OCI-LY7 (cell line): ENCODE measurements at regions not wholly inside any gene's neighbourhood (a gene's known extent, or its start where the extent isn't known, plus 50 kb on each side); places are given as distances from the start of the nearest gene placed in this dataset.

Experiments
- BruUV-seq: library from RNA; stranded (reverse); fragments of 400-500 nt; replicated peaks from 2 replicates; lab custom pipeline; 2021; lab: Mats Ljungman, UMichigan
- CTCF ChIA-PET: fragments of 300-600 bp; sonication (Branson Sonifier 250); formaldehyde crosslinking; loops from one replicate; lab custom pipeline; 2022; ENCODE audit warnings: antibody characterized with exemption; ENCODE audit not compliant: unreplicated experiment; lab: Charles Lee
- POLR2A ChIA-PET: fragments of 300-600 bp; sonication (Branson Sonifier 250); formaldehyde crosslinking; loops from one replicate; lab custom pipeline; 2022; ENCODE audit warnings: antibody characterized with exemption; lab: Charles Lee
- DNase-seq: peaks from one replicate; pipeline ENCODE4 v3.0.0-alpha.2; 2015; ENCODE audit warnings: low spot score
- H2AFZ ChIP-seq: fragments of 200-600 bp; sonication (generic), shearing (Covaris generic); 2 replicates; pipeline ENCODE4 v1.6.1; 2014; ENCODE audit warnings: mild to moderate bottlenecking, antibody characterized with exemption, low read length, moderate library complexity
- H3K27ac ChIP-seq: fragments of 200-600 bp; sonication (generic); 2 replicates; pipeline ENCODE4 v1.5.1; 2014; ENCODE audit warnings: mixed run types, low read depth, mild to moderate bottlenecking, moderate library complexity, low read length, inconsistent platforms; ENCODE audit not compliant: poor library complexity, severe bottlenecking
- H3K36me3 ChIP-seq: fragments of 200-600 bp; sonication (generic); 2 replicates; pipeline ENCODE4 v1.6.1; 2014; ENCODE audit warnings: mild to moderate bottlenecking, antibody characterized with exemption, low read length, moderate library complexity, mixed read lengths; ENCODE audit not compliant: insufficient read depth
- H3K4me1 ChIP-seq: fragments of 200-600 bp; sonication (generic); 2 replicates; pipeline ENCODE4 v1.5.1; 2014; ENCODE audit warnings: mild to moderate bottlenecking, low read length; ENCODE audit not compliant: insufficient read depth, poor library complexity, severe bottlenecking
- H3K4me2 ChIP-seq: fragments of 200-600 bp; sonication (generic); 2 replicates; pipeline ENCODE4 v1.6.1; 2014; ENCODE audit warnings: mild to moderate bottlenecking, low read length
- H3K4me3 ChIP-seq: fragments of 200-600 bp; sonication (generic); 2 replicates; pipeline ENCODE4 v1.5.1; 2014; ENCODE audit warnings: mild to moderate bottlenecking, low read depth, low read length; ENCODE audit not compliant: poor library complexity, severe bottlenecking
- H3K79me2 ChIP-seq: fragments of 200-600 bp; sonication (generic); 2 replicates; pipeline ENCODE4 v1.6.1; 2016; ENCODE audit warnings: low read depth, mild to moderate bottlenecking, low read length, moderate library complexity, mixed read lengths; ENCODE audit not compliant: insufficient read depth
- H3K9me2 ChIP-seq: fragments of 200-600 bp; sonication (generic); 2 replicates; pipeline ENCODE4 v1.6.1; 2016; ENCODE audit warnings: mild to moderate bottlenecking, low read length, mixed read lengths; ENCODE audit not compliant: insufficient read depth
- H3K9me3 ChIP-seq: fragments of 200-600 bp; sonication (generic); 2 replicates; pipeline ENCODE4 v1.6.1; 2014; ENCODE audit warnings: mild to moderate bottlenecking, mixed run types, low read length, mixed read lengths
- H4K20me1 ChIP-seq: fragments of 200-600 bp; sonication (generic); 2 replicates; pipeline ENCODE4 v1.6.1; 2014; ENCODE audit warnings: mild to moderate bottlenecking, antibody characterized with exemption, low read length, moderate library complexity, mixed read lengths; ENCODE audit not compliant: insufficient read depth
- EZH2phosphoT487 ChIP-seq: fragments of 200-600 bp; sonication (generic); IDR thresholded peaks from 2 replicates; pipeline ENCODE4 v1.6.1; 2018; ENCODE audit warnings: low read depth, borderline replicate concordance, mild to moderate bottlenecking, mixed run types, antibody characterized with exemption, low read length, moderate library complexity, mixed read lengths
- intact Hi-C: fragments of 100-400 bp; cut with micrococcal nuclease; formaldehyde crosslinking; loops from one replicate; pipeline ENCODE4 v1.10.0; 2022; ENCODE audit not compliant: unreplicated experiment
- TF ChIP-seq, protein P1 (sequence below): fragments of 200-600 bp; sonication (generic); conservative IDR thresholded peaks from 2 replicates; pipeline ENCODE4 v1.5.1; 2014; ENCODE audit warnings: mild to moderate bottlenecking, antibody characterized with exemption, low read length, moderate library complexity, mixed read lengths

DNA sequence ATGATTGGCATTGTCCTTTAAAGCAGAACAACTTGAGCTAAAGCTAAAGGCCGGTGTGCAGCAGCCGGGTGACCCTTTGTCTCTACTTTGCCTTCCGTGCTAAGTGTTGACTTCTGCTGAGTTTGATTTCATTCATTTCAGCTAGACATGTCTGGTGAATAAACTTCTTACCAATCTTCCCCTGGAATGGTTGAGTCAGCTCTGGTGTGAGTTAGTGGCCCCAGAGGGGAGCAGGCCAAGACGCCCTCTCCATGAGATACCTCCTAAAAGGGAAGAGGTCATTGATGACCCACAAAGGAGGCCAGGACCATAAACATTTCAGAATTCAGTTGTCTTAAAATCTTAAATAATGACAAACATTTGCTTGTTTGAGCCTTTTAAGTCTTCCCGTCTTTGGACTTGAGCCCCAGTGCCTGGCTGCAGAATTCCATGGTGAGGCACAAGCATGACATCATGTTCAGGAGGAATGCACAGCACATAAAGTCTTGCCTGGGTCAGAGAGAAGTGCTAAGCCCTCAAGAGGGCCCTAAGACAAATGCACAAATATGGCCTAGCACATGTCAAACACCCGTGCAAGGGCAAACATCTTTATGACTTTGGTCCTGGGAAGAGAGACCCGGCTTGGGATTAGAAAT, 96.3 kb upstream of the NEDD9 start:
- no peak for DNase-seq
- no peaks in the 10 kb centered on the region for H4K20me1 ChIP-seq
- no peak overlapping the region for H3K27ac ChIP-seq
- H3K4me1 ChIP-seq = peaks cover 27% of the 10 kb centered on the region
- no TSS peak for BruUV-seq
- no peaks in the 10 kb centered on the region for H3K36me3 ChIP-seq
- H3K9me2 ChIP-seq = no peaks in the 10 kb centered on the region
- no peaks in the 10 kb centered on the region for H3K79me2 ChIP-seq
- CTCF ChIA-PET = no interaction called here
- H3K9me3 ChIP-seq = no peaks in the 10 kb centered on the region
- no peak overlapping the region for H3K4me2 ChIP-seq
- H2AFZ ChIP-seq = no peak overlapping the region
- no peak overlapping the region for H3K4me3 ChIP-seq
- no peak for TF ChIP-seq EZH2phosphoT487
- POLR2A ChIA-PET = interaction anchor here (1.7 kb wide), 1 partner anchor 18 kb away, joined by 6 read pairs; no protein-coding TSS in a partner anchor
- intact Hi-C loops = no loop called here

DNA sequence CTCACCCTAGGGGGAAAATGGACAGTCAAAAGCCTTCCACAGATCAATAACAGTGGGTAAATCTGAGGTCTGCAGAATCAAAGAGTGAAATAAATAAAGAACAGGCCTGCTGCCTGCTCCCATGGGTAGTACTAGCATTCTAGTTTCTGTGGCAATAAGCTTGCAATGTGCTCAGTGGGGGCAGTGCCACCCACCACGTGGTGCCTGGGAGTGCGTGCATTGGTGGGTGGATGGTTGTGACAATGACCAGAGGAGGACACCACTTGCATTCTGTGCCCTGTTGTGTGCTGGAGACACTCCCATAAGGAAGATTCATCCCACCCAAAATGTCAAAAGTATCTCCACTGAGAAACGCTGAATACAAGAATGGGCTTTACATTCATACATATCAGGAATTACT, 95.5 kb upstream of the NEDD9 start:
- Histone ChIP-seq H3K79me2 (no peaks in the 10 kb centered on the region), H4K20me1 (no peaks in the 10 kb centered on the region), H3K36me3 (no peaks in the 10 kb centered on the region), H3K4me1 (peaks cover 19% of the 10 kb centered on the region), H2AFZ (no peak overlapping the region), H3K9me2 (no peaks in the 10 kb centered on the region), H3K9me3 (no peaks in the 10 kb centered on the region), H3K4me2 (no peak overlapping the region), H3K27ac (no peak overlapping the region), H3K4me3 (no peak overlapping the region)
- ChIA-PET CTCF (interaction anchor here (0.6 kb wide), 1 partner anchor 35 kb away, joined by 3 read pairs; no protein-coding TSS in a partner anchor), POLR2A (interaction anchor here (0.6 kb wide), 1 partner anchor 194 kb away, joined by 3 read pairs; no protein-coding TSS in a partner anchor)
- no peak for TF ChIP-seq EZH2phosphoT487
- TF ChIP-seq, protein P1, sequence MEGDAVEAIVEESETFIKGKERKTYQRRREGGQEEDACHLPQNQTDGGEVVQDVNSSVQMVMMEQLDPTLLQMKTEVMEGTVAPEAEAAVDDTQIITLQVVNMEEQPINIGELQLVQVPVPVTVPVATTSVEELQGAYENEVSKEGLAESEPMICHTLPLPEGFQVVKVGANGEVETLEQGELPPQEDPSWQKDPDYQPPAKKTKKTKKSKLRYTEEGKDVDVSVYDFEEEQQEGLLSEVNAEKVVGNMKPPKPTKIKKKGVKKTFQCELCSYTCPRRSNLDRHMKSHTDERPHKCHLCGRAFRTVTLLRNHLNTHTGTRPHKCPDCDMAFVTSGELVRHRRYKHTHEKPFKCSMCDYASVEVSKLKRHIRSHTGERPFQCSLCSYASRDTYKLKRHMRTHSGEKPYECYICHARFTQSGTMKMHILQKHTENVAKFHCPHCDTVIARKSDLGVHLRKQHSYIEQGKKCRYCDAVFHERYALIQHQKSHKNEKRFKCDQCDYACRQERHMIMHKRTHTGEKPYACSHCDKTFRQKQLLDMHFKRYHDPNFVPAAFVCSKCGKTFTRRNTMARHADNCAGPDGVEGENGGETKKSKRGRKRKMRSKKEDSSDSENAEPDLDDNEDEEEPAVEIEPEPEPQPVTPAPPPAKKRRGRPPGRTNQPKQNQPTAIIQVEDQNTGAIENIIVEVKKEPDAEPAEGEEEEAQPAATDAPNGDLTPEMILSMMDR = no peak
- DNase-seq = no peak
- BruUV-seq = no TSS peak
- intact Hi-C loops = no loop called here

DNA sequence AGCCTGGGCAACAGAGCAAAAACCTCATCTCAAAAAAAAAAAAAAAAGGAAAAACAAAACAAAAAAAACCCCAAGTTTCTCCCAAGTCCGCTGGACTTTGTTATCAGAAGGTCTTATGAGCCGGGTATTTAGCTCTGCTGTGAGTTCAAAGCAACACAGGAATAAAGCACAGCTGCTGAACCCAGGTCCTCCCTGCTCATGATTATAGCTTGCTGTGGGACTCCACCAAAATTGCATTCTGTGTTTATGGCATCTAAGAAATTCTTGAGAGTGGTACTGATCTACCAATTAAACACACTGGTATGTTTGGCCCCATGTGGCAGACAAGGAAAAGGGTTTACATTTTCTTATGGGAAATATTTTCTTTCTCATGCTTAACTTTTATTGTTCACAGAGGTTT, 93.6 kb upstream of the NEDD9 start:
- no peaks in the 10 kb centered on the region for H3K36me3 ChIP-seq
- peaks cover 10% of the 10 kb centered on the region for H3K4me1 ChIP-seq
- no peak for DNase-seq
- no TSS peak for BruUV-seq
- POLR2A ChIA-PET = interaction anchor here (0.7 to 1.1 kb wide), 2 partner anchors 21 to 148 kb away, joined by 3 read pairs; no protein-coding TSS in a partner anchor
- H2AFZ ChIP-seq = no peak overlapping the region
- H3K27ac ChIP-seq = no peak overlapping the region
- H4K20me1 ChIP-seq = no peaks in the 10 kb centered on the region
- intact Hi-C loops = no loop called here
- no peak for TF ChIP-seq EZH2phosphoT487
- TF ChIP-seq, protein P1 = no peak
- H3K4me2 ChIP-seq = no peak overlapping the region
- H3K79me2 ChIP-seq = no peaks in the 10 kb centered on the region
- H3K9me3 ChIP-seq = no peaks in the 10 kb centered on the region
- CTCF ChIA-PET = no interaction called here
- no peak overlapping the region for H3K4me3 ChIP-seq
- no peaks in the 10 kb centered on the region for H3K9me2 ChIP-seq
